NCI-H2171 (cell line): ENCODE measurements at regions not wholly inside any gene's neighbourhood (a gene's known extent, or its start where the extent isn't known, plus 50 kb on each side); places are given as distances from the start of the nearest gene placed in this dataset.
A peak's percentile ranks its signal among the peaks of the same experiment; 100 is the strongest.

Source experiments
- DNase-seq: peaks from one replicate; lab custom pipeline; 2025; lab: John Stamatoyannopoulos, UW

- no peak for DNase-seq
Observed at GRCh38 chr18:4638680-4639079, 183.6 kb upstream of the DLGAP1 start.

DNA sequence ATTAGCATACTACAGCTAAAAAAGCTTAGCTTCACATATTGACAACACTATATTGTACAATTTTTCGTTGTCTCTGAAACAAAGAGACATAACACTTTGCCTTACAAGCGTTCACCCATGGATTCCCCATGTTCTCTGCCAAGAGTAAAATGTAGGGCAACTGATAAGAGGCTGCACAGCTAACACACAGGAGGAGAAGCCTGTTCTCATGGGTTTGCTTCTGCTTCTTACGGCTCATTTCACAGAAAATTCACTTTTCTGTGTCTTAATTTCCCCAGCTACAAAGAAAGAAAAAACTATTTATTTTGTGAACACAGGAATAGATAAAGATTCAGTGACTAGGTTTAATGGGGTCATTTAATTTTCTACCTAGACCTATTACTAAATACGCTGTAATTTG lies 182.8 kb upstream of the DLGAP1 start:
- DNase-seq = no peak

- DNase-seq = peak; percentile 34
Observed at GRCh38 chr18:4636967-4637366, 181.9 kb upstream of the DLGAP1 start.

GRCh38 chr18:4631239-4631638 lies 176.1 kb upstream of the DLGAP1 start:
- no peak for DNase-seq

DNA sequence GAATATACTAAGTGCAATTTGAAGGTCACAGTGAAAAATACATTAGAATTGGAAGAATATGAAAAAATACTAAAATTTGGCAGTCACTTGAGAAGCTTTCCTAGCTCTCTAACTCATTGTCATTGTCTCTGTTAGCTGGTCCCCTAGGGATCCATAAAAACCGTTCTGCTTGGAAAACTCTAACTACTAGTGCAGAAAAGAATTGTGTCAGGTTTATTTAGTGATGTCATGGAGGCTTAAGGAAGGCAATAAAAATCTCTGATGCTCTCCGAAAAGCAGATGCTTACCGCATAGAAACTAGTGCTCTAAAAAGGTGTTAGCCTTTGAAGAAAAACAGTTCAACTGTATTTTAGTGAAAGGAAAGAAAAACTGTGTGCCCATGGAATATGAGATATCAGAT lies 150.1 kb upstream of the DLGAP1 start:
- DNase-seq = peak; percentile 60

GRCh38 chr18:4603955-4604354 lies 148.8 kb upstream of the DLGAP1 start:
- no peak for DNase-seq

DNA sequence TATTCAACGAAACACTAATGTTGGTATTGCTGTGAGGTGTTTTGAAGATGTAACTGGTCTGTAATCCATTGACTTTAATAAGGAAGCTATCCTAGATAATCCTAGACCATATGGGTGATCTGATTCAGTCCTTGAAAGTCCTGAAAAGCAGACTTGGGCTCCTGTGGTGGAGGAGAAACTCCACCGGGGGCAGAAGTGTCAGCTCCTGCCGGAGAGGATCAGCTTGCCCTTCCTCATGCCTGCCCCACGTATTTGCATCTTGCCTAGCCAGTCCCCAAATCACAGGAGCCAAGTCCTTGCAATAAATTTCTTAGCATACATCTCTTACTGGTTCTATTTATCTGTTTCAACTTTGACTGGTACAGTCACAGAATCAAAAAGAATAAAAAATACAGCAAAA lies 144.2 kb upstream of the DLGAP1 start:
- DNase-seq = no peak

GRCh38 chr18:4597301-4597700 lies 142.2 kb upstream of the DLGAP1 start:
- DNase-seq = no peak

DNA sequence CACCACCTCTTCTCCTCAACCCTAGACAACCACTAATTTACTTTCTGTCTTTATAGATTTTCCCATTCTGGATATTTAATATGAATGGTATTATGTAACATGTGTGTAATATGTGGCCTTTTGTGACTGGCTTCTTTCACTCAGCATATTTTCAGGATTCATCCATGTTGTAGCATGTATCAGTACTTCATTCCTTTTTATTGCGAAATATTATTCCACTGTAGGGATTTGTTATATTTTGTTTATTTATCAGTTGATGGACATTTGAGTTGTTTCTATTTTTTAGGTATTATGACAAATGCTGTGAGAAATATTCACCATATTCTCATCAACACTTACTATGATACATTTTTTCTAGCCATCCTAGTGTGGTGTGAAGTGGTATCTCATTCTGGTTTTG lies 138.8 kb upstream of the DLGAP1 start:
- no peak for DNase-seq

- DNase-seq = no peak
Observed at GRCh38 chr18:4593459-4593858, 138.4 kb upstream of the DLGAP1 start.

DNA sequence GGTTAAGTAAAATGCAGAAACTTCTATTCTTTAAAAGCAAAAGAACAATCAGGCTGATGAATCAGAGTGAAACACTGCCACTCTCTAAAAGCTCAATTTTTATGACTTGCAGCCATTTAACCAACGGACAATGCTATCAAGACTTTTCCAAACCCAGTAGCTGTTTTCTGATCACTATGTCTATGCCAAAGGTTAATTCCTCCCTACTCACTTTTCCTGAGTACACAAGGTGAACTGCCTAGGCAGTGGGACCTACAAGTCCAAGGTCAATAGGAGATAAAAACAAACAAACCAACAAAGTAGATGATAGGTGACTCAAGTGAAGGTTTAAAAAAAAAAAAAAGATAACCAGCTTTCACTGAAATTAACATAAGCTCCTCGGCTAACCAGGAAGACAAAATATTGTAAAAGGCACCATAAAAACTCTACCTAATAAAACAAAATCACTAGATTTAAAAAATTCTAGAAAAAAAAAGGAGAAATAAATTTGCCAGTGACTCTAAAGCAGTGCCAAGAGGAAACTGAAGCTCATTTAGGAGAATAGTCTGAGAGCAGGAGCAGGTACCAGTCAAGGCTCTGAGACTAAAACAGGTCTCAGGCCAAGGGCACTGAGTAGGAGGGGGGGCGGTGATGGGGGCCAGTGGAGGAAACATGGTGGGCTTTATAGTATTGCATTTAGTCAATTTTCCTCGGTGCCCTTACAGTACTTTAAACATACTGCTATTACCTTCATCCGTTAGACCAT lies 134.1 kb upstream of the DLGAP1 start:
- DNase-seq = no peak

- DNase-seq = no peak
Observed at GRCh38 chr18:4587204-4587603, 132.1 kb upstream of the DLGAP1 start.

GRCh38 chr18:4586731-4587130 lies 131.6 kb upstream of the DLGAP1 start:
- no peak for DNase-seq

GRCh38 chr18:4582431-4583335 lies 127.6 kb upstream of the DLGAP1 start:
- no peak for DNase-seq

GRCh38 chr18:4581966-4582365 lies 126.9 kb upstream of the DLGAP1 start:
- no peak for DNase-seq

- DNase-seq = no peak
Observed at GRCh38 chr18:4578449-4578848, 123.3 kb upstream of the DLGAP1 start.

DNA sequence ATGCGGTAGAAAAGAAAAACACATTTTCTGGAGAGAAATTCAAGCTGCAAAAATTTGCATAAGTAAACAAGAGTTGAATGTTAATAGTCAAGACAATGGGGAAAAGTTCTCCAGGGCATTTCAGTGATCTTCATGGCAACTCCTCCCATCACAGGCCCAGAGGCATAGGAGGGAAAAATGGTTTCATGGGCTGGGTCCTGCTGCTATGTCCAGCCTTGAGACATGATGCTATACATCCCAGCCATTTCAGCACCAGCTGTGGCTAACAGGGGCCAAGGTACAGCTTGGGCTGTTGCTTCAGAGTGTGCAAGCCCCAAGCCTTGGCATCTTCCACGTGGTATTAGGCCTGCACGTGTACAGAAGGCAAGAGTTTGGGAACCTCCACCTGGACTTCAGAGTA lies 118.6 kb upstream of the DLGAP1 start:
- no peak for DNase-seq

- no peak for DNase-seq
Observed at GRCh38 chr18:4557502-4557901, 102.4 kb upstream of the DLGAP1 start.

GRCh38 chr18:4551001-4551360 lies 95.9 kb upstream of the DLGAP1 start:
- peak; percentile 70 for DNase-seq

- DNase-seq = no peak
Observed at GRCh38 chr18:4549164-4549872, 94.2 kb upstream of the DLGAP1 start.

DNA sequence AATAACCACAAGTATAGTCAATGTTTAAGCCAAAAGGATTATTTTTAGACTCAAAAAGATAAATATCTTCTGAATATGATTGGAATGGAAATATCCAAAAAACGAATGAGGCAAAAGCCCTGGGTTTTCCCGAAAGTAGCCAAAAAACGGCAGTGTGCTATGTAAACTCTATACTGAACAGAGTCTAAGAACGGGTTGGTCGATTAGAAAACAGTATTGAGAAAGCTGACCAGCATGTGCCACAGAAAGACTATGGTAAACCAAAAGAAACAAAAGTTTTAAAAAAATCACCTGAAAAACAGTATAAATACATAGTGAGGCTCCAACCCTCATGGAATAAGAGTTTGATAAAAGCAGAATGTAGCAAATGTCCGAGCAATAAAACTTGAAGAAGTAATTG lies 92.0 kb upstream of the DLGAP1 start:
- DNase-seq = no peak

DNA sequence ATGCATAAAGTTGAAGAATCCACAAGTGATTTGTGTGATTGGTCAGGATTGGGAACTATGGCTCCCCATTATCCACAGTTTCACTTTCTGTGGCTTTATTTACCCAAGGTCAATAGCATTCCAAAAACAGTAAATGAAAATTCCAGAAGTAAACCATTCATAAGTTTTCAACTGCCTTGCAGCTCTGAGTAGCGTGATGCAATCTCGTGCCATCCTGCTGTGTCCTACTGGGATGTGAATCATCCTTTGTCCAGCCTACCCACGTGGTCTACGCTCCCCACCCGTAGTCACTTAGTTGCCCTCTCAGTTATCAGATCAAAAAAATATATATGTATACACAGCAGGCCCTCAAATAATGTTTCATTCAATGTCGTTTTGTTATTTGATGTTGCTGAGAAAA lies 89.0 kb upstream of the DLGAP1 start:
- no peak for DNase-seq

DNA sequence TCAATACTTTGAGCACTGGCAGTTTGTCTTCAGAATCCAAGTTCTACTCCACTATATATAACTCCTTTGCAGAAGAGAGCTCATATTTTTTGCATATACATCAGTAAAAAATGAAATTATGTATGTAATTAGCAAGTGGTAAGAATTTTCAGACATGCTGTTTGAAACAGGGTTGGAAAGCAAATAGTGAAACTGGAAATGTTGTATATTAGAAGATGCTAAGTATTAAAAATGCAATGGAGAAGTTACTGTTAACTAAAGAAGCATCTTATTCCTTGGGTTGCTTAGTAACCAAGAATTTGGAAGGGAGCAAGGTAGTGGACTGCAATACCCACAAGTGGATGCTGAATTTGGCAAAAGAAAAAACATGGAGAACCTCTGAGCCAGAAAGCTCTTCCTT lies 88.6 kb upstream of the DLGAP1 start:
- DNase-seq = no peak
